ENCODE measurements at regions not wholly inside any gene's neighbourhood (a gene's known extent, or its start where the extent isn't known, plus 50 kb on each side); places are given as distances from the start of the nearest gene placed in this dataset.
"Not testable (repeated sequence)": the region's sequence is repeated elsewhere in the genome, so short reads cannot be mapped to it uniquely, and the experiment has no call there.

- H3K4me3 Mint-ChIP-seq, H3K27me3 Mint-ChIP-seq, H3K36me3 Mint-ChIP-seq, H3K9me3 Mint-ChIP-seq, H3K4me1 Mint-ChIP-seq, H3K27ac Mint-ChIP-seq: not testable (repeated sequence)
Observed at GRCh38 chr1:148254611-148255429, 102.7 kb upstream of the NBPF11 start.

GRCh38 chr1:148253808-148254207, 101.7 kb upstream of the NBPF11 start:
- not testable (repeated sequence) for H3K9me3 Mint-ChIP-seq

GRCh38 chr1:148248798-148249197, 96.7 kb upstream of the NBPF11 start:
- H3K9me3 Mint-ChIP-seq, H3K27ac Mint-ChIP-seq, H3K27me3 Mint-ChIP-seq, H3K4me3 Mint-ChIP-seq, H3K36me3 Mint-ChIP-seq, H3K4me1 Mint-ChIP-seq: not testable (repeated sequence)

More at GRCh38 chr1:148253808-148254207, 101.7 kb upstream of the NBPF11 start:
- not testable (repeated sequence) for H3K27me3 Mint-ChIP-seq, H3K4me1 Mint-ChIP-seq, H3K4me3 Mint-ChIP-seq, H3K27ac Mint-ChIP-seq, H3K36me3 Mint-ChIP-seq

GRCh38 chr1:148246258-148246861, 94.3 kb upstream of the NBPF11 start:
- not testable (repeated sequence) for H3K9me3 Mint-ChIP-seq, H3K27me3 Mint-ChIP-seq, H3K4me3 Mint-ChIP-seq, H3K4me1 Mint-ChIP-seq, H3K36me3 Mint-ChIP-seq, H3K27ac Mint-ChIP-seq

DNA sequence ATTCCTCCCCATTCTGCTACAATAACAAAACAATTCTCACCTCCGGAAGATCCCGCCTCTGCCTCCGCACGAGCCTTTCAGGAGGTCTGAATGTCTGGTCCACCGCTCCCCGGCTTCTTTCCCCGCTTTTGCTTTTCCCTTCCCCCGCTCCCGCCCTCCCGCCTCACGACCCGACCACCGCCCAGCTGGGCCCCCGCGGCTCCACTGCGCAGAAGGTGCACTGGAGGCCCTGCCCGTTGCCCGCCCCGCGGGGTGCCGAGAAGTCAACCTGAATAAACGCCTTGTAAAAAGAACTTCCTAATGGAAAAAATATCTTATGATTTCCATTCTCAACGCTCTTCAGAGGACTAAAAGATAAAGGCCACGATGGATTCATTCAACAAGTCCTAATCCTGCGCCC, 93.8 kb upstream of the NBPF11 start:
- H3K27ac Mint-ChIP-seq, H3K4me1 Mint-ChIP-seq, H3K9me3 Mint-ChIP-seq, H3K27me3 Mint-ChIP-seq, H3K36me3 Mint-ChIP-seq, H3K4me3 Mint-ChIP-seq: not testable (repeated sequence)

GRCh38 chr1:148245443-148245842, 93.4 kb upstream of the NBPF11 start:
- not testable (repeated sequence) for H3K9me3 Mint-ChIP-seq, H3K4me3 Mint-ChIP-seq, H3K27me3 Mint-ChIP-seq, H3K4me1 Mint-ChIP-seq, H3K36me3 Mint-ChIP-seq, H3K27ac Mint-ChIP-seq

- H3K27me3 Mint-ChIP-seq, H3K27ac Mint-ChIP-seq, H3K4me3 Mint-ChIP-seq, H3K9me3 Mint-ChIP-seq, H3K36me3 Mint-ChIP-seq, H3K4me1 Mint-ChIP-seq: not testable (repeated sequence)
Observed at GRCh38 chr1:148233250-148233649, 81.2 kb upstream of the NBPF11 start.

DNA sequence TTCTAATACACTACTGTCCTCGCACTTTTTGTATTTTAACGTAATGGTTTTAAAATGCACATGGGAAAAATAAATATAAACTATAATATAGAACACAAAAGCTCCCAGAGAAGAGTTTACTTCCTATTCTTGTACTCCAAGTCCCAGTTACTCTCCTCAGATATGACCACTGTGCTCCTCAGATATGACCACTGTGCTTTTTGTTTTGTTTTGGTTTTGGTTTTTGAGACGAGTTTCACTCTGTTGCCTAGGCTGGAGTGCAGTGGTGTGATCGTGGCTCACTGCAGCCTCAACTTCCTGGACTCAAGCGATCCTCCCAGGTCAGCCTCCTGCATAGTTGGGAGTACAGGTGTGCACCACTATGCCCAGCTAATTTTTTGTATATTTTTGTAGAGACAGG, 76.8 kb upstream of the NBPF11 start:
- not testable (repeated sequence) for H3K9me3 Mint-ChIP-seq, H3K27ac Mint-ChIP-seq, H3K27me3 Mint-ChIP-seq, H3K36me3 Mint-ChIP-seq, H3K4me3 Mint-ChIP-seq, H3K4me1 Mint-ChIP-seq

DNA sequence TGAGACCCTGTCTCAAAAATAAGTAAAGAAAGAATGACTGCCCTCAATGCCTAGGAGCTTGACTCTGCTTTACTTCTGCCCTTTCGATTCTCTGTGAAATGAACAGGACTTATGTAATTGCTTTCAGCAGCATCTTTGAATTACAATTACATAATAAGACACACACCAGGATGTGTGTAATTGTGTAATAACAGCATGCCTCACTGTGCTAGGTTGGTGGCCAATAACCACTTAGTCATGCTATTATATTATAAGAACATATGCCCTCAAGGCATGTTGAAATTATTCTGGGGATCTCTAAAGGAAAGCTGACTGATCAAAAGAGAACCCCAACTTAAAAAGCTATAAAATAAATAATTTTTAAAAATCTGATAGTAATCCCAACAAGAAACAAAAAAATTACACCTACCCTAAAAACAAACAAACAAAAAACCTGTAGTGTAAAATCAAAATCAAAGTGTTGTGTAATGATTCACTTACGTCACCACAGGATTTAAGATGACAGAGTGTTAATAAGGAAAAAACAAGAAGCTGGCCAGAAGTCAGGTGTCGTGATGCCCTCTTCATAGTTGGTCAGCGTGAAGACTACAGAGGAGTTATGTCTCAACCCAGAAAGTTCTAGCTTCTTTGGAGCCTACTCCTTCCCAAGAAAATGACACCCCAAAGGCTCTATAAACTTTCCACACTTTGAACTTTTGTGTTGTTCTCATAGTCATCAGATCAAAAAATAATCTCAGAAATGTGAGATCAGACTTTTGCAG, 70.5 kb upstream of the NBPF11 start:
- not testable (repeated sequence) for H3K4me3 Mint-ChIP-seq, H3K27ac Mint-ChIP-seq, H3K9me3 Mint-ChIP-seq, H3K36me3 Mint-ChIP-seq, H3K27me3 Mint-ChIP-seq, H3K4me1 Mint-ChIP-seq

DNA sequence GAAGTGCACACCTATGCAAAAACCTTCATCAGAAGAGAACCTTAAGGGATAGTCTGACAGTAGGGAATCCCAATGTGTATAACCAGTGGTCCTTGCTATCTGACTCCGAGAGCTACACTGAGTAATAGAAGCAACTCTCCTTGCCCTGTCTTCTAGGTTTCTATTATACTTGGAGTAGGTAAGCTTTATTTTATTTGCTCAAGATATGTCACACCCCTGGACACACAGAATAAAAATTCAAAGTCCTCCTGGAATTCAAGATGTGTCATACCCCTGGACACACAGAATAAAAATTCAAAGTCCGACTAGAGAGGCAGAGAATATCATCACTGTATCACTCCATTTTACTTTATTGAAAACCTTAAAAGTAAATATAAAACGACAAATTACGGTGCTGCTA, 69.5 kb upstream of the NBPF11 start:
- not testable (repeated sequence) for H3K4me3 Mint-ChIP-seq, H3K27ac Mint-ChIP-seq, H3K9me3 Mint-ChIP-seq, H3K4me1 Mint-ChIP-seq, H3K27me3 Mint-ChIP-seq, H3K36me3 Mint-ChIP-seq

GRCh38 chr1:148219229-148219628, 67.1 kb upstream of the NBPF11 start:
- not testable (repeated sequence) for H3K4me1 Mint-ChIP-seq, H3K9me3 Mint-ChIP-seq, H3K36me3 Mint-ChIP-seq, H3K4me3 Mint-ChIP-seq, H3K27ac Mint-ChIP-seq, H3K27me3 Mint-ChIP-seq

- not testable (repeated sequence) for H3K27ac Mint-ChIP-seq, H3K4me3 Mint-ChIP-seq
Observed at GRCh38 chr1:148211191-148211590, 59.1 kb upstream of the NBPF11 start.

GRCh38 chr1:148210624-148211023, 58.5 kb upstream of the NBPF11 start:
- not testable (repeated sequence) for H3K36me3 Mint-ChIP-seq

More at GRCh38 chr1:148211191-148211590, 59.1 kb upstream of the NBPF11 start:
- H3K36me3 Mint-ChIP-seq, H3K9me3 Mint-ChIP-seq, H3K4me1 Mint-ChIP-seq, H3K27me3 Mint-ChIP-seq: not testable (repeated sequence)

DNA sequence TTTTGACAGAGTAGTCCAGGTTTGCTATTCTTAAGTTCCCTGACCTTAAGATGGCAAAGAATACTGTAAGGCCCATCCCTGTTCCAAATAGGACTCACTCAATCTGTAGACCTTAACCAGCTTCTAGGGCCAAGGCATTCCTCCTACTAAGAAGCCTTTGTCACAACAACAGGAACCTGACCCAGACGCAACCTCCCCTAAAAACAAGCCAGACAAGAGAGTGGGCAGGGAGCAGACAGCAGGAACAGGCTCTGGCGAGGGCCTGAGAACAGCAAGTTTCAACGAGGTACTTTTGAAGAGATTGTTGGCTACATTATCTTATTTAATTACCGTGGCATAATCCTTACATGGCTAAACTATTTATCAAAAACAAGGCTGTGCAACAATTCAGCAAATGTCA, 58.1 kb upstream of the NBPF11 start:
- not testable (repeated sequence) for H3K4me1 Mint-ChIP-seq, H3K9me3 Mint-ChIP-seq, H3K27me3 Mint-ChIP-seq, H3K27ac Mint-ChIP-seq, H3K4me3 Mint-ChIP-seq, H3K36me3 Mint-ChIP-seq

More at GRCh38 chr1:148210624-148211023, 58.5 kb upstream of the NBPF11 start:
- not testable (repeated sequence) for H3K27me3 Mint-ChIP-seq, H3K4me1 Mint-ChIP-seq, H3K27ac Mint-ChIP-seq, H3K9me3 Mint-ChIP-seq, H3K4me3 Mint-ChIP-seq

DNA sequence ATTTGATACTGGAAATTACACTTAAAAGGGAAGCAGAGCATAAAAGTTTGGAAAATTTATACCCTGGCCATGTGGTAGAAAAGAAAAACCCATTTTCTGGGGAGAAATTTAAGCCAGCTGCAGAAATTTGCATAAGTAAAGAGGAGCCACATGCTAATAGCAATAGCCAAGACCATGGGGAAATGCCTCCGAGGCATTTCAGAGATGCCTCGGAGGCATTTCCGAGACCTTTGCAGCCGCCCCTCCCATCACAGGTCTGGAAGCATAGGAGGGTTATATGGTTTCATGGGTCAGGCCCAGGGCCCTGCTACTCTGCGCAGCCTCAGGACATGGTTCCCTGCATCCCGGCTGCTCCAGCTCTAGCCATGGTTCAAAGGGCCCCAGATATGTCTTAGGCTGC, 49.9 kb upstream of the NBPF11 start:
- H3K27me3 Mint-ChIP-seq, H3K4me3 Mint-ChIP-seq, H3K27ac Mint-ChIP-seq, H3K9me3 Mint-ChIP-seq, H3K36me3 Mint-ChIP-seq, H3K4me1 Mint-ChIP-seq: not testable (repeated sequence)

Data from IgD-negative memory B cell (primary cell).